ENCODE measurements at regions not wholly inside any gene's neighbourhood (a gene's known extent, or its start where the extent isn't known, plus 50 kb on each side); places are given as distances from the start of the nearest gene placed in this dataset.

DNA sequence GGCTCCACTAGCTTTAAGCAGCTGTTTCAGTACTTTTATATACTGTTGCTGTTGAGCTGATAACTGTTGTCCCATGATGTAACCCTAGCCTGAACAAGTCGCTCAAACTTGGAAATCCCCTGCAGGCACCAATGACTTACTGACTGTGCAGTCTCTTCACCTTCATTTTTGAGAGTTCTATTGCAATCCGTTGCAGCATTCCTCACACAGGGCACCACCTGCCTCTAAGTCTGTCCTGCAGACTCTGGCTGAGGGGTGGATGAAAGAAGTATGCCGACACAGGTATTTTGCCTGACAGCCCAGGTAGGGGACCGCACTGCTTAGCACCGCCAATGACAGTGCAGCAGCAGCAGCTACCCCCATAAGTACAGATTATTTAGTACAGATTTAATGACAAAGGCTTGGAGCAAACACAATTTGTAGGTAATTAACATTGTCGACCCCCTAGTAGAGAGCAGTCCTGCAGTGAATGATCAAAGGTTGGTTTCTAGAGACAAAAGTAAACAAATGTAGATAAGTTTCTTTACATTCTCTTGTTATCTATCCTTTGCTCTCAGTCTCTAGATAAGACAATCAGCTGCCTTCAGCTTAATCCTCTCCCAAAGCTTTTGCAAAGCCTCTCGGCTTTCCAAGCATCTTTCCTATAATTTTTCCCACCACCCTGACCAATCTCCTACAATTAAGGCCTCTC is 205.0 kb downstream of the PABPC4L start:
- TF ChIP-seq CTCF (IDR thresholded peaks at IDR 0.05) (no peak), POLR2AphosphoS5 (IDR thresholded peaks at IDR 0.05; ENCODE audit: insufficient read depth in 1 of 2, low read depth in 1 of 2) (no peak)
